Activated CD4-positive, CD25-positive, alpha-beta regulatory T cell treated with anti-CD3 and anti-CD28 coated beads, Interleukin-2, amount 50 U/mL, for 16 hours (primary cell): ENCODE measurements at regions not wholly inside any gene's neighbourhood (a gene's known extent, or its start where the extent isn't known, plus 50 kb on each side); places are given as distances from the start of the nearest gene placed in this dataset.
"Not testable (repeated sequence)": the region's sequence is repeated elsewhere in the genome, so short reads cannot be mapped to it uniquely, and the experiment has no call there.

Experiments
- DNase-seq: peaks from one replicate; pipeline ENCODE4 v3.0.0-alpha.2; 2020; ENCODE audit warnings: low read depth, low spot score

DNA sequence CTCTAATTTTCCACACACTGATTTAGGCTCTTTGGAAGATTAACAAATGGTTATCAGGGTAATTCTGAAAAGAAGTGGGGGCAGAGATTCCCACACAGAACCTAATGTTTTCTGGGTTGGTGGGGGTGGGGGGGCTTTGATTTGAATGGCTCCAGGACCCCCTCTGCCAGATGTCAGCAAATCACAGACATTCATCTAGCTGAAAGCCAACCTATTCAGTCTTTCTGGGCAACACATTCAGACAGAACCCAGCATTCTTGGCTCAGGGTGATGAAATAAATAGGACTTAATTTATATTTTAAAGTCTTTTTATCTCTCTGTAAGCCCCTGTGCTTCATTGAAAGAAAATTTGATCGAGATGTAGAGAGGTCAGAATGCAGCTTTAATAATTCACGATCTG lies 533.2 kb downstream of the XYLT1 start:
- no peak for DNase-seq

- no peak for DNase-seq
These were observed 532.8 kb downstream of the XYLT1 start for GRCh38 chr16:16938009-16938408.

DNA sequence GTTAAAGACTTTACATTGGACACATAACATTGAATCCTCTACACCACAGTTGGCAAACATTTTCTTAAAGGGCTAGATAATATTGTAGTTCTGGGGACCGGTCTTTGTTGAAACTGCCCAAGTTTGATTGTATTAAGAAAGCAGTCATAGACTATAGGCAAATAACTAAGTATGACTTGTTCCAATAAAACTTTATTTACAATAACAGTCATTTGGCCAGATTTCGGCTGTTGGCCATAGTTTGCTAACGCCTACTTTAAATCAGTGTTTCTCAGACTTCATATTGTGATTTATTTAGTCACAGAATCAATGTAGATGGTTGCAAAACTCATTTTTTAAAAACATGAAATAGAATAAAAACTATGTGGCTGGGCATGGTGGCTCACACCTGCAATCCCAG lies 531.8 kb downstream of the XYLT1 start:
- no peak for DNase-seq

- no peak for DNase-seq
These were observed 530.4 kb downstream of the XYLT1 start for GRCh38 chr16:16940351-16940750.

DNA sequence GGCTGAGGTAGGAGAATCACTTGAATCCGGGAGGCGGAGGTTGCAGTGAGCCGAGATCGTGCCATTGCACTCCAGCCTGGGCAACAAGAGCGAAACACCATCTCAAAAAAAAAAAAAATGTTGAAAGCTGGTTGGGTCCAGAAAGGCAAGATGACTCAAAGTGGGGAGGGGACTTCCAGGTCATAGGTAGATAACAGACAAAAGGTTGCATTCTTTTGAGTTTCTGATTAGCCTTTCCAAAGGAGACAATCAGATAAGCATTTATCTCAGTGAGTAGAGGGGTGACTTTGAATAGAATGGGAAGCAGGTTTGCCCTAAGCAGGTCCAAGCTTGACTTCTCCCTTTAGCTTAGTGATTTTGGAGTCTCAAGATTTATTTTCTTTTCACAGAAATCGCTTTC lies 527.9 kb downstream of the XYLT1 start:
- not testable (repeated sequence) for DNase-seq

- no peak for DNase-seq
These were observed 525.6 kb downstream of the XYLT1 start for GRCh38 chr16:16945207-16945606.

DNA sequence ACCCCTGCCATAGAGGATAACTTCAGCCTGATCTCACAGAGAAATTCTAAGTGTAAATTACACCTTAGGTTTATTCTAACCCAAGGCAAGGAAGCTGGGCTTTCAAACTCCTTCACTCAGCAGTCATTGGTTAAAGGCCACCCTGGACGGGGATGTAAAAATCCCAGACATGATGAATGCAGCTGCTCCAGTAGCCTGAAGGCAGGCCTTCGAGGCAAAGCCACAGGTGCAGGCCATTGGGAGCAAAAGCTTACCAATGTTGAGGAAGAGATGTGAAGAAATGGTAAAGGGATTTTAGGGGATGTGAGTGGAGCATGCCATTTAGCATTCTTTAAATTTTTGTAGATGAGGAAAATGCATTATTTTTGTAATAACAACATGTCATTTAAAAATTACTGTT lies 514.4 kb downstream of the XYLT1 start:
- DNase-seq = no peak

DNA sequence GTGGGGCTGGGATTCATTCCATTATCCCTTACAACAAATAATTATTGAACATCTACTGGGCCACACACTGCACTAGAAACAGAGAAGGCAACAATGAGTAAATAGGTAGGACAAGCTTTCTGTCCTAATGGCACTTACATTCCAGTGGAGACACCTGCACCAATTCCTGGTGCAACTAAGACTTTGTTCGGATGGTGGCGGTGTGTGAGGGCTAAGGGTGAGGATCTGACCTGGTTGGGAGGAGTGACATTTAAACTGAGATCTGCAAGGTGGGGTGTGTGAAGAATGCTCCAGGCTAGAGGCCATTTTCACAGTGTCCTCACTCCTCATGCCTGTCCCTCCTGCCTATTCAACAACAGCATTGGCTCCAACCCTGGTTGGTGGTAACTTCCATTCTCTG lies 510.0 kb downstream of the XYLT1 start:
- no peak for DNase-seq

GRCh38 chr16:16966439-16966838 lies 504.3 kb downstream of the XYLT1 start:
- DNase-seq = no peak

- no peak for DNase-seq
These were observed 499.7 kb downstream of the XYLT1 start for GRCh38 chr16:16971042-16971441.

DNA sequence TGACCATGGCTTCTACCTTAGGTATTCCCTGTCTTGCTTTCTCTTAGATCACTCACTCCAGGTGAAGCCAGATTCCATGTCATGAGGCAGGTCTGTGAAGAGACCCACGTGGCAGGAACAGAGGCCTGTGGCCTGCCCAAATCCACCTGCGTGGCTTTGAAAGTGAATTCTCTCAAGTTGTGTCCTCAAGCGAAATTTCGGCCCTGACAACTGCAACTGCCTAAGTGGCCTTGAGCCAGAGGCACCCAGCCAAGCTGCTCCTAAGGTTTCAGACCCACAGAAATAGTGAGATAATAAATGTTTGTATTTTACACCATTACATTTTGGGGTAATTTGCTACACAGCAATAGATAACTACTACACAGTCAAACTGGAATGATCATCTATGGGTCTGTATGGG lies 497.9 kb downstream of the XYLT1 start:
- no peak for DNase-seq

GRCh38 chr16:16973707-16974591 lies 496.8 kb downstream of the XYLT1 start:
- DNase-seq = no peak

GRCh38 chr16:16982614-16983013 lies 488.1 kb downstream of the XYLT1 start:
- DNase-seq = no peak

- DNase-seq = no peak
These were observed 487.2 kb downstream of the XYLT1 start for GRCh38 chr16:16983582-16983981.

DNA sequence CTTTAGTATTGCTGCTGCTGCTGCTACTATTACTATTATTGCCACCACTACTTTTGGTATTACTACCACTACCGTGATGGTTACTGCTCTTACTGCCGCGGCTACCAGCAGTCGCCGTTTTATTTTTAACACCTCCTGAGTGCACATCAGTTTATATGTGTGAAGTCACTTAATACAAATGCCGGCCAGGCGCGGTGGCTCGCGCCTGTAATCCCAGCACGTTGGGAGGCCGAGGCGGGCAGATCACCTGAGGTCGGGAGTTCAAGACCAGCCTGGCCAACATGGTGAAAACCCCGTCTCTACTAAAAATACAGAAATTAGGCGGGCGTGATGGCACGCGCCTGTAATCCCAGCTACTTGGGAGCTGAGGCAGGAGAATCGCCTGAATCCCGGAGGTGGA lies 486.7 kb downstream of the XYLT1 start:
- DNase-seq = not testable (repeated sequence)

DNA sequence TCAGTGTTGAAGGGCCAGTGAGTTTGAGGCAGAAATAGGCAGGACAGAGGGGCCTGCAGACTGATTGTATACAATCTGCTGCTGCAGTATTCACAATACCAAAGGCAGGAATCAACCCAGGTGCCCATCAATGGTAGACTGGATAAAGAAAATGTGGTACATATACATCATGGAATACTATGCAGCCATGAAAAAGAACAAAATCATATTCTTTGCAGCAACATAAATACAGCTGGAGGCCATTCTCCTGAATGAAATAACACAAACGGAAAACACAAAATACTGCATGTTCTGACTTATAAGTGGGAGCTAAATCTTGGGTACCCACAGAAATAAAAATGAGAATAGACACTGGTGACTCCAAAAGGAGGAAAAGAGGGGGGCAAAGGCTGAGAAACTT lies 485.1 kb downstream of the XYLT1 start:
- DNase-seq = no peak

DNA sequence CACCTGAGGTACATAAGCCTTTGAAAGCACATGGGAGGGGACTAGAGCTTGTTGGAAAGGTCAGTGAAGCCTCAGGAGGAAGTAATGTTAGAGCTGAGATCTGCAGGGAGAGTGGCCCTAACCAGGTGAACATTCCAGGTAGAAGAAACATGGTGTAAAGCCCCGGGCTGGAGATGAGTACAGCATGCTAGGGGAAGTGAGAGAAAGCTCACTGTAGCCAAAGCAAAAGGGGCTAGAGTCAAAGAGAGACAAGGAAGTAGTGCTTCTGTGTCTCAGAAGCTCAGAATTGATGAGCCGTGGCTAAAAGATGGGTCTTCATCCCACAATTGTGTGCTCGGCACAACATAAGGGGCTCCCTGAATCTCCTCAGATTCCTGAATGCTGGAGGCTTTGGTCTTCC lies 481.8 kb downstream of the XYLT1 start:
- no peak for DNase-seq

GRCh38 chr16:16989368-16989767 lies 481.4 kb downstream of the XYLT1 start:
- no peak for DNase-seq

GRCh38 chr16:16991711-16992110 lies 479.0 kb downstream of the XYLT1 start:
- DNase-seq = no peak

DNA sequence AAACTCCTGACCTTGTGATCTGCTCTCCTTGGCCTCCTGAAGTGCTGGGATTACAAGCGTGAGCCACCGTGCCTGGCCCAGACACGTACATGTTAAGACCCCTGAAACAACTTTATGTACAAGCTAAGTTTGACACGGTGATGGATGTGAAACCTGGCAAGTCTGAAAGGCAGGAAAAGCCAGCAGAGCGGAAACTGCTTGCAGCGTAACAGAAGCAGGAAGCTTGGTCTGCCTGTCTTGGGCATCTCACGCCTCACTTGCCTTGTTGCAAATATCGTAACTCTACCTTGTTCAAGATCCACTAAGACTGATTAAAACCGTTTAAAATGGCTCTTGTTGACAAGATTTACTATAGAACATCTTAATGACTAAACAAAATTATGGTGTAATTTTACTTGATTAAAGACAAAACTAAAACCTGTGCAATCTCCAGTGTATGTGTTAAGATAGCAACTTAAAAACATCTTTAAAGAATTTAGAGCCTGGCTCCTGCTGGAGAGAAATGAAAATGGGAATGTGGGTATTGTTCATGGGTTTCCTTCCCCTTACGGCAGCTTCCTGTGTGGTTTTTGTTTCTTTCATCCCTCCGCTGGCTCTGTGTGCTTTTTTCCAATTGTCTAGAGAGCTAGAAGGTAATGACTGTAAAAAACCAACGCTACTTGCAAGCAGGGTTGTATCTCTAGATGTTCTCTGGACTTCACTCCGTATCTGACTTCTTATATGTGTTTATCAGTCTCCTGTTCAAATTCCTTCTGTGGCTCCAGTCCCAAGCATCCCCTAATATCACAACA lies 477.6 kb downstream of the XYLT1 start:
- DNase-seq = no peak

- no peak for DNase-seq
These were observed 475.9 kb downstream of the XYLT1 start for GRCh38 chr16:16994831-16995230.

DNA sequence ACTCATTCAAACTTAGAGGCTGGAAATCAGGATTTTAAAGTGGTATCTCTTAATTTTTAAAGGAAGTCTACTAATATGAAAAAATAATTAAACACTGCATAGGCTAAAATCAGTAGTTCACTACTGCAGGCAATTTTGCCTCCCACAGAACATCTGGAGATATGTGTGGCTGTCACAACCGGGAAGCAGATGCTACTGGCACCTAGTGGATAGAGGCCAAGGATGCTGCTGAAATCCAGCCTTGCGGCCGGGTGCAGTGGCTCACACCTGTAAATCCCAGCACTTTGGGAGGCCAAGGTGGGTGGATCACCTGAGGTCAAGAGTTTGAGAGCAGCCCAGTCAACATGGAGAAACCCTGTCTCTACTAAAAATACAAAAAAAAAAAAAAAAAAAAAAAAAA lies 473.9 kb downstream of the XYLT1 start:
- DNase-seq = no peak

DNA sequence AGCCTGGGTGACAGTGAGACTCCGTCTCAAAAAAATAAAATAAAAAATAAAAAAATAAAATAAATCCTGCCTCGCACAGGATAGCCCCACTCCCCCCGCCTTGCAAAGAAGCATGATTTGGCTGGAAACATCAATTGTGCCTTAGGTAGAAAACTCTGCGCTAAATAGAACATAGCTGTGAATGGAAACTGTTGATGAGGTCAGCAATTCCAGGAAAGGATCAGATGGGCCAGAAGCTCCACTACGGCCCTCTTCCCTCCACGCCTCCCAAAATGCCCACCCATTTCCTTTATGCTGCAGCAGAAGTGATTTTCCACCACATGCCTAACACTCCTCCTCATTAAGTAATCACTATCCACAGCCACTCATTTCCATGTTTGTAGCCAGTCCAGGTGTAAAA lies 473.4 kb downstream of the XYLT1 start:
- DNase-seq = no peak
